Peyer's patch (tissue), 4 donors: ENCODE measurements at regions not wholly inside any gene's neighbourhood (a gene's known extent, or its start where the extent isn't known, plus 50 kb on each side); places are given as distances from the start of the nearest gene placed in this dataset.

ENCODE experiments used
- CTCF ChIP-seq, 6 experiments: fragments of 450-650 bp in 4 of 6; fragments of 200-600 bp in 2 of 6; sonication (generic) in 1 of 6; IDR thresholded peaks; one replicate each; pipeline ENCODE4 v1.5.1; 2017 to 2019; ENCODE audit warnings: antibody characterized with exemption in 6 of 6, mild to moderate bottlenecking in 3 of 6, moderate library complexity in 1 of 6
- POLR2A ChIP-seq, 2 donors: fragments of 450-650 bp; IDR thresholded peaks; one replicate each; pipeline ENCODE4 v1.5.1; 2017; ENCODE audit warnings: antibody characterized with exemption in 2 of 2, mild to moderate bottlenecking in 2 of 2, moderate library complexity in 2 of 2

GRCh38 chr6:148054219-148054618 lies 288.4 kb upstream of the SASH1 start:
- no peak for TF ChIP-seq CTCF (IDR thresholded peaks at IDR 0.05)
- TF ChIP-seq POLR2A (IDR thresholded peaks at IDR 0.05), result no peak
